Smooth muscle cell (in vitro differentiated cells): ENCODE measurements at regions not wholly inside any gene's neighbourhood (a gene's known extent, or its start where the extent isn't known, plus 50 kb on each side); places are given as distances from the start of the nearest gene placed in this dataset.

Experiments used
- DNase-seq: peaks from one replicate; lab custom pipeline; 2025; ENCODE audit not compliant: unreplicated experiment; lab: John Stamatoyannopoulos, UW
- H2AFZ ChIP-seq: fragments of 200-600 bp; sonication (generic); 2 replicates; pipeline ENCODE4 v1.6.0; 2016; ENCODE audit warnings: antibody characterized with exemption, low read depth, mild to moderate bottlenecking
- H3F3A ChIP-seq: fragments of 200-600 bp; sonication (generic); 2 replicates; pipeline ENCODE4 v1.6.0; 2017; ENCODE audit warnings: antibody characterized with exemption, low read depth
- H3K27ac ChIP-seq: fragments of 200-600 bp; sonication (generic); 2 replicates; pipeline ENCODE4 v1.5.1; 2016; ENCODE audit warnings: low read depth, mild to moderate bottlenecking
- H3K27me3 ChIP-seq: fragments of 200-600 bp; sonication (generic); 2 replicates; pipeline ENCODE4 v1.6.1; 2016; ENCODE audit warnings: low read depth, mild to moderate bottlenecking
- H3K36me3 ChIP-seq: fragments of 200-600 bp; sonication (generic); 2 replicates; pipeline ENCODE4 v1.5.1; 2016; ENCODE audit warnings: low read depth
- H3K4me1 ChIP-seq: fragments of 200-600 bp; sonication (generic); 2 replicates; pipeline ENCODE4 v1.5.1; 2016; ENCODE audit warnings: low read depth
- H3K4me2 ChIP-seq: fragments of 200-600 bp; sonication (generic); 2 replicates; pipeline ENCODE4 v1.6.0; 2016; ENCODE audit warnings: mild to moderate bottlenecking
- H3K4me3 ChIP-seq: fragments of 200-600 bp; sonication (generic); 2 replicates; pipeline ENCODE4 v1.5.1; 2016; ENCODE audit warnings: mild to moderate bottlenecking
- H3K79me2 ChIP-seq: fragments of 200-600 bp; sonication (generic); 2 replicates; pipeline ENCODE4 v1.6.0; 2016; ENCODE audit warnings: low read depth, mild to moderate bottlenecking
- H3K9ac ChIP-seq: fragments of 200-600 bp; sonication (generic); 2 replicates; pipeline ENCODE4 v1.6.0; 2016; ENCODE audit warnings: low read depth
- H3K9me3 ChIP-seq: fragments of 200-600 bp; sonication (generic); replicated peaks from 2 replicates; pipeline ENCODE4 v1.5.1; 2016; ENCODE audit warnings: low read depth
- H4K20me1 ChIP-seq: fragments of 200-600 bp; sonication (generic); 2 replicates; pipeline ENCODE4 v1.6.0; 2016; ENCODE audit warnings: low read depth
- CTCF ChIP-seq: fragments of 200-600 bp; sonication (generic); IDR thresholded peaks from 2 replicates; pipeline ENCODE4 v1.5.1; 2017; ENCODE audit warnings: borderline replicate concordance, mild to moderate bottlenecking, antibody characterized with exemption; ENCODE audit not compliant: insufficient read depth, poor library complexity, severe bottlenecking
- WGBS: methylation state at CpG from one replicate; pipeline ENCODE4 v1.1.7; 2016; ENCODE audit warnings: low lambda C conversion rate; 5-methylcytosine and 5-hydroxymethylcytosine counted together

- DNase-seq: no peak
- Histone ChIP-seq H3K9ac (no peak overlapping the region), H3K36me3 (no peaks in the 10 kb centered on the region), H3K27me3 (no peaks in the 10 kb centered on the region), H3K4me1 (no peaks in the 10 kb centered on the region), H3K27ac (no peak overlapping the region), H3K4me2 (no peak overlapping the region), H2AFZ (no peak overlapping the region), H3F3A (no peaks in the 10 kb centered on the region), H4K20me1 (no peaks in the 10 kb centered on the region), H3K9me3 (no peaks in the 10 kb centered on the region), H3K79me2 (no peaks in the 10 kb centered on the region), H3K4me3 (no peak overlapping the region)
- TF ChIP-seq CTCF: no peak
- 90% methylated on average over 5 of the region's 5 CpGs for WGBS
Measured at GRCh38 chr9:115360122-115360521, 242.2 kb upstream of the TNC start.

- Histone ChIP-seq H3K4me1 (no peaks in the 10 kb centered on the region), H3K36me3 (no peaks in the 10 kb centered on the region), H4K20me1 (no peaks in the 10 kb centered on the region), H3K27me3 (no peaks in the 10 kb centered on the region), H3K9me3 (no peaks in the 10 kb centered on the region), H3K4me3 (no peak overlapping the region), H2AFZ (no peak overlapping the region), H3K27ac (no peak overlapping the region), H3K9ac (no peak overlapping the region), H3F3A (no peaks in the 10 kb centered on the region), H3K79me2 (no peaks in the 10 kb centered on the region), H3K4me2 (no peak overlapping the region)
- WGBS: 46% methylated on average over 2 of the region's 2 CpGs
- no peak for TF ChIP-seq CTCF
- no peak for DNase-seq
Measured at GRCh38 chr9:115362101-115362500, 244.1 kb upstream of the TNC start.

DNA sequence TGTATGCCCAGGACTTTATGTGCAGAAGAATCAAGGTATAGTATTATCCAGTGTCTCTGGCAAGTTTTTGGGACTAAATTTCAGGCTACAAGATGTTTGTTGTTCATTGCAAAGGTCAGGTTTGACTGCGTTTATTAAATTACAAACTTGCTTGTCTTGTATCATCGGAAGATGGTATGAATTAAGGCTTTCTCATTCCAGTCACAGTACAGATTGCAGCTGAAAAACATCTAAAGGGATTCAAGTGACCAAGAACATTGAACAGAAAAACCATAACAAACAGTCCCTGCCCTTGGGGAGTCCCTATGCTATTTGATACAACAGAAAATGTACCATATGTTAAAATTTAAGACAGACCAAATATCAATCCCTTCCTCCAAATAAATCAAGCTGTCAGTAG, 244.7 kb upstream of the TNC start:
- H2AFZ ChIP-seq: no peak overlapping the region
- no peak overlapping the region for H3K4me3 ChIP-seq
- H3F3A ChIP-seq: no peaks in the 10 kb centered on the region
- no peak overlapping the region for H3K4me2 ChIP-seq
- no peaks in the 10 kb centered on the region for H4K20me1 ChIP-seq
- no peaks in the 10 kb centered on the region for H3K79me2 ChIP-seq
- no peak for DNase-seq
- H3K4me1 ChIP-seq: no peaks in the 10 kb centered on the region
- 92% methylated on average over 2 of the region's 2 CpGs for WGBS
- H3K9ac ChIP-seq: no peak overlapping the region
- TF ChIP-seq CTCF: no peak
- H3K27ac ChIP-seq: no peak overlapping the region
- no peaks in the 10 kb centered on the region for H3K27me3 ChIP-seq
- H3K36me3 ChIP-seq: no peaks in the 10 kb centered on the region
- H3K9me3 ChIP-seq: no peaks in the 10 kb centered on the region

GRCh38 chr9:115364991-115365390, 247.0 kb upstream of the TNC start:
- H3K4me2 ChIP-seq: no peak overlapping the region
- no peaks in the 10 kb centered on the region for H4K20me1 ChIP-seq
- no peak for DNase-seq
- no peaks in the 10 kb centered on the region for H3K79me2 ChIP-seq
- no peaks in the 10 kb centered on the region for H3K27me3 ChIP-seq
- no peak overlapping the region for H3K27ac ChIP-seq
- H2AFZ ChIP-seq: no peak overlapping the region
- no peak overlapping the region for H3K4me3 ChIP-seq
- TF ChIP-seq CTCF: no peak
- H3K36me3 ChIP-seq: no peaks in the 10 kb centered on the region
- H3K4me1 ChIP-seq: no peaks in the 10 kb centered on the region
- 89% methylated on average over 4 of the region's 4 CpGs for WGBS
- H3F3A ChIP-seq: no peaks in the 10 kb centered on the region
- H3K9ac ChIP-seq: no peak overlapping the region
- H3K9me3 ChIP-seq: no peaks in the 10 kb centered on the region
